OCI-LY1 (cell line): ENCODE measurements at regions not wholly inside any gene's neighbourhood (a gene's known extent, or its start where the extent isn't known, plus 50 kb on each side); places are given as distances from the start of the nearest gene placed in this dataset.

Source experiments
- EZH2 ChIP-seq: fragments of 200-600 bp; sonication (generic), shearing (Covaris generic); IDR thresholded peaks from 2 replicates; pipeline ENCODE4 v1.8.0; 2017; ENCODE audit warnings: borderline replicate concordance, mixed run types, mild to moderate bottlenecking, antibody characterized with exemption, low read length, moderate library complexity, mixed read lengths
- TF ChIP-seq, protein P1 (sequence below): fragments of 200-600 bp; sonication (generic), shearing (Covaris generic); IDR thresholded peaks from 2 replicates; pipeline ENCODE4 v1.5.1; 2017; ENCODE audit warnings: mild to moderate bottlenecking, antibody characterized with exemption, low read length, moderate library complexity, mixed read lengths

DNA sequence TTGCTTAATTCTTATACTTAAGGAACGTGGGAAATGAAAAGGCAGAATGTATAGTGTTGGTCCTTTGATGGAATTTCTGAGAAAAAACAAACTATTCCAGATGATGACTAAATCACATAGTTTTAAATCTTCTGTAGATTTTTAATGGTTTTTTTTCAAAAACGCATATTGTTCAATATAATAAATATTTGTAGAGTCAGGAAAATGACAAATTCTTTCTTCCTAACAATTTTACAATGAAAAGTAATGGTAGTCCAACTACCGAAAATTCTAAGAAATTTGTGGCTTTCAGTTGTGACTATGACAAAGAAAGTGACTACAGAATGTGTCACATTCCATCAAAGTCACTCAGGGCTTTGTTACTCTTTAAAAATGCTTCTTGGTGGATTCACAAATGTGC, 164.8 kb upstream of the PITX2 start:
- TF ChIP-seq, protein P1, sequence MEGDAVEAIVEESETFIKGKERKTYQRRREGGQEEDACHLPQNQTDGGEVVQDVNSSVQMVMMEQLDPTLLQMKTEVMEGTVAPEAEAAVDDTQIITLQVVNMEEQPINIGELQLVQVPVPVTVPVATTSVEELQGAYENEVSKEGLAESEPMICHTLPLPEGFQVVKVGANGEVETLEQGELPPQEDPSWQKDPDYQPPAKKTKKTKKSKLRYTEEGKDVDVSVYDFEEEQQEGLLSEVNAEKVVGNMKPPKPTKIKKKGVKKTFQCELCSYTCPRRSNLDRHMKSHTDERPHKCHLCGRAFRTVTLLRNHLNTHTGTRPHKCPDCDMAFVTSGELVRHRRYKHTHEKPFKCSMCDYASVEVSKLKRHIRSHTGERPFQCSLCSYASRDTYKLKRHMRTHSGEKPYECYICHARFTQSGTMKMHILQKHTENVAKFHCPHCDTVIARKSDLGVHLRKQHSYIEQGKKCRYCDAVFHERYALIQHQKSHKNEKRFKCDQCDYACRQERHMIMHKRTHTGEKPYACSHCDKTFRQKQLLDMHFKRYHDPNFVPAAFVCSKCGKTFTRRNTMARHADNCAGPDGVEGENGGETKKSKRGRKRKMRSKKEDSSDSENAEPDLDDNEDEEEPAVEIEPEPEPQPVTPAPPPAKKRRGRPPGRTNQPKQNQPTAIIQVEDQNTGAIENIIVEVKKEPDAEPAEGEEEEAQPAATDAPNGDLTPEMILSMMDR = no peak
- no peak for TF ChIP-seq EZH2
